HUES6 (cell line): ENCODE measurements at regions not wholly inside any gene's neighbourhood (a gene's known extent, or its start where the extent isn't known, plus 50 kb on each side); places are given as distances from the start of the nearest gene placed in this dataset.
"Not testable (repeated sequence)": the region's sequence is repeated elsewhere in the genome, so short reads cannot be mapped to it uniquely, and the experiment has no call there.

Experiments
- H3K27ac ChIP-seq: 2 replicates; pipeline ENCODE4 v1.7.0; 2013; ENCODE audit warnings: low read depth, mild to moderate bottlenecking, low read length, inconsistent platforms
- H3K27me3 ChIP-seq: 2 replicates; pipeline ENCODE4 v1.6.1; 2013; ENCODE audit warnings: low read length; ENCODE audit not compliant: control insufficient read depth, insufficient read depth
- H3K36me3 ChIP-seq: 2 replicates; pipeline ENCODE4 v1.6.1; 2013; ENCODE audit warnings: low read length; ENCODE audit not compliant: control insufficient read depth, insufficient read depth
- H3K4me1 ChIP-seq: 2 replicates; pipeline ENCODE4 v1.6.1; 2013; ENCODE audit warnings: low read length; ENCODE audit not compliant: control insufficient read depth, insufficient read depth
- H3K4me3 ChIP-seq: 2 replicates; pipeline ENCODE4 v1.5.1; 2013; ENCODE audit warnings: low read depth, low read length
- H3K9ac ChIP-seq: one replicate; pipeline ENCODE4 v1.6.1; 2013; ENCODE audit warnings: mild to moderate bottlenecking, low read length
- H3K9me3 ChIP-seq: 2 replicates; pipeline ENCODE4 v1.6.1; 2013; ENCODE audit warnings: low read depth, low read length; ENCODE audit not compliant: control insufficient read depth, insufficient read depth

DNA sequence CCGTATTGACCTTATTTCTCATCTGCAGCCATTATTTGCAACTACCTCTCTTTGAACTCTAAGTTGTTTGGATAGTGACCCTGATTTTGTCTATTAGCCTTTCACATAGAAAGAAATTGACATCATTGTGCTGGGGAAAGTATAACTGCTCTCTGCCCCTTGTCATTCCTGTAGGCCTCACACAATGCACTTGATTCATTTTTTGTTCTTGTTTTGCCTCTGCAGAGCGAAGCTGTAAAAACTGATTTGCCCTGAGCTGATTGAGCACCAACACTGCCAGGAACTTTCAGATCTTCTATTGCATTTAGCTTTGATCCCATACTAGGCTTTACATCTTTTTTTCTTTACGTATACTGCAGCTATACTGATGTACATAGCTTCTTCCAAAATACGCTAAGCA is 167.2 kb upstream of the PTBP2 start:
- H3K9me3 ChIP-seq, result no peaks in the 10 kb centered on the region
- no peak overlapping the region for H3K9ac ChIP-seq
- no peaks in the 10 kb centered on the region for H3K27me3 ChIP-seq
- no peak overlapping the region for H3K4me3 ChIP-seq
- H3K4me1 ChIP-seq, result peaks cover 14% of the 10 kb centered on the region
- H3K27ac ChIP-seq, result no peak overlapping the region
- H3K36me3 ChIP-seq, result no peaks in the 10 kb centered on the region

DNA sequence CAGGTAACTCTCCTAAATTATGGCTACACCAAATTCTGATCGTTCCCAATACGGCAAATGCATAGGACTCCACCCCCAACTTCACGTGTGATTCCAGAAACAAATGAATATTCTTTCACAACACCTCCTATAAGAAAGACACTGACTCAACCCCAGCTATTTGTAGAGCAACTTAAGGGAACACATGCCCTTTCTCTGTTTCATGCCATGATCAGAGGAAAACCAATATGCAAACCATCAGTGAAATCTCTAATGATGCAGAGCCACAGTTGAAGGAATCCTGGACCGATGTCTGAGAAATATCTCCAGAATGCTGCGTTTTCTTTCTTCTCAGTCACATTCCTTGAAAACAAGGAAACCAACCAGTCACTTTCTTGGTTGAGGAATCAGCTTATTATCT is 164.2 kb upstream of the PTBP2 start:
- H3K4me3 ChIP-seq, result no peak overlapping the region
- no peaks in the 10 kb centered on the region for H3K27me3 ChIP-seq
- H3K27ac ChIP-seq, result no peak overlapping the region
- H3K4me1 ChIP-seq, result peaks cover 27% of the 10 kb centered on the region
- no peaks in the 10 kb centered on the region for H3K9me3 ChIP-seq
- H3K9ac ChIP-seq, result no peak overlapping the region
- H3K36me3 ChIP-seq, result no peaks in the 10 kb centered on the region

DNA sequence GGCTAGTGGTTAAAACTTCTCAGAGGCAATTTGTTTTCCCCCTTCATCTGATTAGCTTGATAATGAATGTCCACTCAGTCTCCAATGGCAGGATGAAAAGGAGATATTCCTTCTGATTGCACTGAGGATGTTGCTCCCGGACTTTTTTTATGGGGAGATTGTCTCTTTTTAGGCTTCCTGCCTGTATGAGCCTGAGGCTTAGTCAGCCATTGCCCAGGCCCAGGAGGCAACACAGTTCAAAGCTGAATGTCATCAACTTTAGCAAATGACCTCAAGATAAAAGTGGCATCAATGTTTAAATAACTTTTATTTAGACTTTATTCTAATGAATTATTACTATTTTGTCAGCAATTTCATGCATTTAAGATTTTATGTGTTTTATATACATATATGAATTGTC is 162.9 kb upstream of the PTBP2 start:
- H3K4me3 ChIP-seq, result no peak overlapping the region
- no peak overlapping the region for H3K9ac ChIP-seq
- no peaks in the 10 kb centered on the region for H3K9me3 ChIP-seq
- H3K36me3 ChIP-seq, result no peaks in the 10 kb centered on the region
- no peaks in the 10 kb centered on the region for H3K27me3 ChIP-seq
- no peak overlapping the region for H3K27ac ChIP-seq
- peaks cover 31% of the 10 kb centered on the region for H3K4me1 ChIP-seq

DNA sequence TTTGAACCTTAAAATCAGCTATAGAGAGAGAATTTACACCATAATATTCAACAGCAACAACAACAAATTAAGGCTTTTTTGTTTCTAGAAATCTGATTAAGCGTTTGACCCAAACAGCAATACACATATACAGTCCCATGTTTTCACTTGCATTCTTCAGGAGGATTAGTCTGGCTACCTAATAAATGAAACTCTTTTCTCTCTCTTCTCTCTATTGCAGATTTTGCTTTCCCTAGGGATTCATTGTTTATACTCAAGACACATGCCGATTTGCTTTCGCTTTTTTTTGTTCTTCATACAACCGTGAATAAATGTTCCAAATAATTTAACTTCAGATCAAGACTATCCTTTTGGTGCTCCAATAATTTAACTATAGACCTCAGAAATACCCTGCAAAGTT is 162.4 kb upstream of the PTBP2 start:
- H3K9me3 ChIP-seq, result no peaks in the 10 kb centered on the region
- H3K9ac ChIP-seq, result no peak overlapping the region
- H3K27ac ChIP-seq, result peak overlapping the region; percentile 79
- H3K36me3 ChIP-seq, result no peaks in the 10 kb centered on the region
- no peaks in the 10 kb centered on the region for H3K27me3 ChIP-seq
- H3K4me1 ChIP-seq, result peaks cover 31% of the 10 kb centered on the region
- no peak overlapping the region for H3K4me3 ChIP-seq

DNA sequence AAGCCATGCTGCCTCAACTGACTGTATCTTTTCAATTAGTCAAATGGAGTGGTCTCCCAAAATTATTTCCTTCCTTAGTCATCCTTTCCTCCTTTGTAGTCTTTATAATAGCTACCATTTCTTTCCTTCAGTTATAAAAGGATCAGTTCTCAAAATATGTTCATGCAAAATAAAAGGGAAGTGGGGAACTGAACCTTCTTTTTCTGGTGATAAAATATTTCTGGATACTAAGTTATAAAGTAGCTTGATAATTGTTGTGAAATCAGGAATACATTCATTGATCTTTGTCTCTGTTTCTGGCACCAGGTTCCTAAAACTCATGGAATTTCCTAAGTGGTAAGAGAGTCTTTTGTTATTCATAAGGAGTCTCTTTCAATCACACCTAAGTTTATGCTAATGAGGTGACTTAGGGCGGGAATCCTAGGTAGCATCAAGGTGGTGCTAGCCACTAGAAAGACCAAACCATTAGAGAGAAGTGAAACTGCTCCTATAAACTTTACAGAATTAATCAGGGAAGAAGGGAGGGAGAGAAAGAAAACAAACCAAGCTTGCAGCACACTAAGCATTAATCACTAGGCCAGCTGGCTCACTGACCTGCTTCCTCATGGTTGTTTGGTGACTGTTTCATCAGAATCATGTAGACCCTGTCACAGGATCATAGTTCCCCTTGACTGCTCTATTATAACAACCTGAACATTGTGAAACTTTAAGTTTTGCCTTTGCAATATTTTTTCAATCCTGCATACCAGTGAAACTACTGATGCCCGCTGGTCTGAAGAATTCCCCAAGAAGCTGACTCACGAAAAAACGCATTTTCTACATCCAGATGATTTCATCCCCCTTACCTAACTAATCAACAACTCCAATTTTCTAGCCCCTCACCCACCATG is 161.6 kb upstream of the PTBP2 start:
- peak overlapping the region; percentile 79 for H3K27ac ChIP-seq
- no peaks in the 10 kb centered on the region for H3K36me3 ChIP-seq
- H3K4me3 ChIP-seq, result 0 out of 2 replicates have a peak overlapping the region, but pooled peaks have one; percentile 2
- peaks cover 26% of the 10 kb centered on the region for H3K4me1 ChIP-seq
- H3K9me3 ChIP-seq, result no peaks in the 10 kb centered on the region
- no peak overlapping the region for H3K9ac ChIP-seq
- H3K27me3 ChIP-seq, result no peaks in the 10 kb centered on the region

DNA sequence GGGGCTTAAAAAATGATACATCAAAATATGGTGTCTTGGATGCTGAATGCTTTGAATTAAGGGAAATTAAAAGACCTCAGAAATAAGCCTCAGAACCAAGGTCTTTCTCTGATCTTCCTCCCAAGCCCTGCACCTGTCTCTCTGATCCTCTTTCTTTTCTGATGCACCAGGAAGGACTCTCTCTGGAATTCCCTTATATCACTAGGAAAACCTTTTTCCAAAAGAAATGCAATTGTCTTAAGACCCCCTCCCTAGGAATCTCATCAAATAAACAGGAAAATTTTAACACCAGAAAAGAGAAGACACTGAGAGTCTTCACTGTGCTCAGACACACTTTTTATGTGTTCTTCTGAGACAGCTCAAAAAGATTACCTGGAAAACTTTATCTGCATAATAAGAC is 159.5 kb upstream of the PTBP2 start:
- Histone ChIP-seq H3K9me3 (no peaks in the 10 kb centered on the region), H3K27me3 (no peaks in the 10 kb centered on the region), H3K27ac (peak overlapping the region; percentile 59; the same call in 1 of the 2 replicates), H3K36me3 (no peaks in the 10 kb centered on the region), H3K4me3 (no peak overlapping the region), H3K9ac (no peak overlapping the region), H3K4me1 (peaks cover 26% of the 10 kb centered on the region)

DNA sequence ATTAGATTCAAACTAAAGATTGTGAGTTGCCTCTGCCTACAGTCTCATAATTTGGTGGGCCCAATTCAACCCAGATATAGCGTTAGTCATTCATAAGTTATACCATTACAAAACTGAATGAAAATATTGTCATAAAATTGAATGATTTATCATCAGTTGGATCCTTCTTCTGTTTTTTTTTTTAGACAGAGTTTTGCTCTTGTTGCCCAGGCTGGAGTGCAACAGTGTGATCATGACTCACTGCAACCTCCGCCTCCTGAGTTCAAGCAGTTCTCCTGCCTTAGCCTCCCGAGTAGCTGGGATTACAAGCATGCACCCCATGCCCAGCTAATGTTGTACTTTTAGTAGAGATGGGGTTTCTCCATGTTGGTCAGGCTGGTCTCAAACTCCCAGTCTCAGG is 157.2 kb upstream of the PTBP2 start:
- H3K4me1 ChIP-seq, result peaks cover 16% of the 10 kb centered on the region
- H3K9ac ChIP-seq, H3K4me3 ChIP-seq, H3K27ac ChIP-seq, H3K36me3 ChIP-seq, H3K27me3 ChIP-seq, H3K9me3 ChIP-seq: not testable (repeated sequence)

DNA sequence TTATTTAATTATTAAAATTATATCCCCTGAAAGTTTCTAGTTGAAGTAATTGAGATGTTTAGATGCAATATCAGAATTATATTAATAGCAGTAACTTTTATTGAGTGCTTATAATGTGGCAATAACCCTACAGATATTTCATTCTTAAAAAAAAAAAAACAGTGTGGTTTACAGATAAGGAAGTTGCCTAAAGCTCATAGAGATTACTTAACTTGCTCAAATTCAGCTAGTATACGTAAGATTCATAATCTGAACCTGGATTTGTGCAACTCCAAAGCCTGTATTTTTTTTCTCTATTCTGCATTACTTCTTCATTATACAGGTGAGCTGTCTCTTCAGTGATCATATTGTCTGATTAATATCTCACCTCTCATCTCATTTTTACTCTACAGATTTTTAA is 156.0 kb upstream of the PTBP2 start:
- no peaks in the 10 kb centered on the region for H3K27me3 ChIP-seq
- H3K36me3 ChIP-seq, result no peaks in the 10 kb centered on the region
- H3K4me1 ChIP-seq, result peaks cover 7% of the 10 kb centered on the region
- no peak overlapping the region for H3K4me3 ChIP-seq
- H3K27ac ChIP-seq, result no peak overlapping the region
- no peaks in the 10 kb centered on the region for H3K9me3 ChIP-seq
- no peak overlapping the region for H3K9ac ChIP-seq

DNA sequence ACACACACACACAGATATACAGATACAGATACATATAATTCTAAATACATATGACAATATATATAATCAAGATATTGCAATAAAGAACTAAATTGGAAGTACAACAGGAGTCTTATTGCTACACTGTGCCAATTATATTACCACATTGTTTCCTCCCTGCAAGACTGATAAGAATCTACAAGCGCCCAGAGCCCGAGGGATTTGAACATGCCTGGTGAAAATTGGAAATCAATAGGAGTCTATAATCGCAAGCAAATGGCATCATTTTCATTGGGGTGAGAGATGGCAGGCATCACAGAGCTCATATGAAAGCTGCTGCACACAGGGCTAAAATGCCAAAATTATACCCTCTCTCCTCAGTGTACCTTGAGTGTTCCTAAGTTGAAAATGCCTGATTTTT is 152.9 kb upstream of the PTBP2 start:
- no peaks in the 10 kb centered on the region for H3K27me3 ChIP-seq
- H3K9ac ChIP-seq, result no peak overlapping the region
- no peaks in the 10 kb centered on the region for H3K36me3 ChIP-seq
- H3K4me1 ChIP-seq, result peaks cover 3% of the 10 kb centered on the region; the same call in 1 of the 2 replicates
- no peaks in the 10 kb centered on the region for H3K9me3 ChIP-seq
- no peak overlapping the region for H3K27ac ChIP-seq
- no peak overlapping the region for H3K4me3 ChIP-seq

DNA sequence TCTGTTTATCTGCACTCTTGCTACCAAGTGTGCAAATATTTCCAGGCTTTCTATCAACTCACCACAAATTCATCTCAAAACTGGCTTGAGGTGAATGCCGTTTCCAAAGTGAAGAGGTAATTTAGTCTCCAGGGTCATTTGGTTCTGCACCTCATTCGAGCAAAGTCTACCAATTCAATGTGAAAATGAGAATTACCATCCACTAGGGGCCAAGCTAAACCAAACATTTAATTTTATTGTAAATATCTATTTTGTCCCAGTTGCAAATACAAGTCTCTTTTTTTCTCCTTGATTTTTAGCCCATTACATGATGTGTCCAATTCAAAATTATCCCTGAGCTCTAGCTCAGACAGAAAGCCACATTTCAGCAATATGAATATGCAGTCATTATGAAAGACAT is 152.3 kb upstream of the PTBP2 start:
- no peaks in the 10 kb centered on the region for H3K27me3 ChIP-seq
- no peak overlapping the region for H3K9ac ChIP-seq
- no peak overlapping the region for H3K27ac ChIP-seq
- no peaks in the 10 kb centered on the region for H3K9me3 ChIP-seq
- H3K36me3 ChIP-seq, result no peaks in the 10 kb centered on the region
- H3K4me3 ChIP-seq, result no peak overlapping the region
- H3K4me1 ChIP-seq, result peaks cover 3% of the 10 kb centered on the region; the same call in 1 of the 2 replicates

DNA sequence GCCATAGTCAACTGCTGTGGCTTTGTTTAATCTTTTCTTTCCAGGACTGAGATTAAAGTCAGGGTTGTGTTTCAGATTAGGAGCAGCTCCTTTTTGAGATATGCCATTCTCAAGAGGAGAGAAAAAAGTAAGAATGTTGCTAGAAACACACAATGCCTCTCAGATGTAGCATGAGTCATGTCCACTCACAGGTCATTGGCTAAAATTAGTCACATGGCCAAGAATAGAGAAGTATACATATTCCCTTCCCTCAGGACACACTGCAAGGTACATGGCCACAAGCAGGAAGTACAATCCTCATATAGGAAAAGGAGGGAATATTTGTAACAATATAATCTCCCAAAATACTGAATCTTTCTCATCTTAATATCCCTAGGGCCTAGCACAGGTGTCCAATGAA is 141.9 kb upstream of the PTBP2 start:
- H3K9ac ChIP-seq, result no peak overlapping the region
- H3K27ac ChIP-seq, result no peak overlapping the region
- no peak overlapping the region for H3K4me3 ChIP-seq
- no peaks in the 10 kb centered on the region for H3K9me3 ChIP-seq
- peaks cover 24% of the 10 kb centered on the region for H3K4me1 ChIP-seq
- no peaks in the 10 kb centered on the region for H3K36me3 ChIP-seq
- H3K27me3 ChIP-seq, result no peaks in the 10 kb centered on the region
